HUES64 (cell line): ENCODE measurements at regions not wholly inside any gene's neighbourhood (a gene's known extent, or its start where the extent isn't known, plus 50 kb on each side); places are given as distances from the start of the nearest gene placed in this dataset.

ENCODE experiments used
- H3K27ac ChIP-seq: 2 replicates; pipeline ENCODE4 v1.7.0; 2013; ENCODE audit warnings: low read depth, low read length, inconsistent platforms
- H3K27me3 ChIP-seq: 2 replicates; pipeline ENCODE4 v1.6.1; 2013; ENCODE audit warnings: mild to moderate bottlenecking, low read length; ENCODE audit not compliant: insufficient read depth
- H3K36me3 ChIP-seq: 2 replicates; pipeline ENCODE4 v1.6.1; 2013; ENCODE audit warnings: mild to moderate bottlenecking, low read length; ENCODE audit not compliant: insufficient read depth
- H3K4me1 ChIP-seq: 2 replicates; pipeline ENCODE4 v1.6.1; 2013; ENCODE audit warnings: mild to moderate bottlenecking, low read length, moderate library complexity; ENCODE audit not compliant: insufficient read depth
- H3K4me3 ChIP-seq: 2 replicates; pipeline ENCODE4 v1.5.1; 2013; ENCODE audit warnings: mild to moderate bottlenecking, low read length, moderate library complexity
- H3K9ac ChIP-seq: 2 replicates; pipeline ENCODE4 v1.6.1; 2013; ENCODE audit warnings: mild to moderate bottlenecking, low read depth, low read length
- H3K9me3 ChIP-seq: 2 replicates; pipeline ENCODE4 v1.6.1; 2013; ENCODE audit warnings: low read depth, low read length; ENCODE audit not compliant: insufficient read depth
- WGBS: fragments of 150-250, 120-280 bp; methylation state at CpG from one replicate; pipeline ENCODE4 v1.1.7; 2013; ENCODE audit warnings: missing lambda C conversion rate; 5-methylcytosine and 5-hydroxymethylcytosine counted together

GRCh38 chr10:42999385-43000020 is 77.4 kb upstream of the RET start:
- no peak overlapping the region for H3K9ac ChIP-seq
- WGBS, result 92% methylated on average over 8 of the region's 8 CpGs
- H3K4me3 ChIP-seq, result no peak overlapping the region
- H3K4me1 ChIP-seq, result no peaks in the 10 kb centered on the region
- H3K9me3 ChIP-seq, result no peaks in the 10 kb centered on the region
- H3K27me3 ChIP-seq, result no peaks in the 10 kb centered on the region
- no peaks in the 10 kb centered on the region for H3K36me3 ChIP-seq
- H3K27ac ChIP-seq, result no peak overlapping the region

- Histone ChIP-seq H3K27me3 (no peaks in the 10 kb centered on the region), H3K9me3 (no peaks in the 10 kb centered on the region), H3K36me3 (no peaks in the 10 kb centered on the region), H3K9ac (no peak overlapping the region), H3K27ac (no peak overlapping the region), H3K4me3 (no peak overlapping the region), H3K4me1 (no peaks in the 10 kb centered on the region)
- 97% methylated on average over 3 of the region's 3 CpGs for WGBS
Observed at GRCh38 chr10:43000021-43000411, 76.9 kb upstream of the RET start.

GRCh38 chr10:43000651-43001426 is 76.0 kb upstream of the RET start:
- 94% methylated on average over 16 of the region's 16 CpGs for WGBS
- no peak overlapping the region for H3K9ac ChIP-seq
- H3K4me1 ChIP-seq, result no peaks in the 10 kb centered on the region
- H3K36me3 ChIP-seq, result no peaks in the 10 kb centered on the region
- H3K4me3 ChIP-seq, result no peak overlapping the region
- no peak overlapping the region for H3K27ac ChIP-seq
- no peaks in the 10 kb centered on the region for H3K9me3 ChIP-seq
- H3K27me3 ChIP-seq, result no peaks in the 10 kb centered on the region

GRCh38 chr10:43001427-43001795 is 75.5 kb upstream of the RET start:
- no peak overlapping the region for H3K4me3 ChIP-seq
- no peaks in the 10 kb centered on the region for H3K9me3 ChIP-seq
- H3K4me1 ChIP-seq, result no peaks in the 10 kb centered on the region
- 95% methylated on average over 3 of the region's 3 CpGs for WGBS
- no peaks in the 10 kb centered on the region for H3K27me3 ChIP-seq
- no peaks in the 10 kb centered on the region for H3K36me3 ChIP-seq
- H3K27ac ChIP-seq, result no peak overlapping the region
- H3K9ac ChIP-seq, result no peak overlapping the region

- 88% methylated on average over 6 of the region's 6 CpGs for WGBS
- H3K9ac ChIP-seq, result no peak overlapping the region
- H3K27ac ChIP-seq, result no peak overlapping the region
- no peaks in the 10 kb centered on the region for H3K36me3 ChIP-seq
- no peak overlapping the region for H3K4me3 ChIP-seq
- H3K27me3 ChIP-seq, result no peaks in the 10 kb centered on the region
- H3K4me1 ChIP-seq, result no peaks in the 10 kb centered on the region
- H3K9me3 ChIP-seq, result no peaks in the 10 kb centered on the region
Observed at GRCh38 chr10:43002596-43002995, 74.3 kb upstream of the RET start.

GRCh38 chr10:43006490-43006889 is 70.4 kb upstream of the RET start:
- Histone ChIP-seq H3K27me3 (no peaks in the 10 kb centered on the region), H3K9me3 (peaks cover 31% of the 10 kb centered on the region), H3K9ac (no peak overlapping the region), H3K4me3 (no peak overlapping the region), H3K36me3 (no peaks in the 10 kb centered on the region), H3K27ac (no peak overlapping the region), H3K4me1 (peaks cover under 1% of the 10 kb centered on the region)
- 95% methylated on average over 1 of the region's 1 CpG for WGBS

GRCh38 chr10:43012578-43012977 is 64.3 kb upstream of the RET start:
- peaks cover 63% of the 10 kb centered on the region for H3K9me3 ChIP-seq
- H3K4me3 ChIP-seq, result no peak overlapping the region
- peaks cover 18% of the 10 kb centered on the region for H3K4me1 ChIP-seq
- H3K27me3 ChIP-seq, result no peaks in the 10 kb centered on the region
- peak overlapping the region; percentile 100 for H3K27ac ChIP-seq
- peak overlapping the region; percentile 34 for H3K9ac ChIP-seq
- H3K36me3 ChIP-seq, result no peaks in the 10 kb centered on the region
- WGBS, result 10% methylated on average over 2 of the region's 2 CpGs

GRCh38 chr10:43013065-43013464 is 63.8 kb upstream of the RET start:
- Histone ChIP-seq H3K27me3 (no peaks in the 10 kb centered on the region), H3K9ac (peak overlapping the region; percentile 34), H3K36me3 (no peaks in the 10 kb centered on the region), H3K4me3 (no peak overlapping the region), H3K9me3 (peaks cover 63% of the 10 kb centered on the region), H3K4me1 (peaks cover 18% of the 10 kb centered on the region), H3K27ac (peak overlapping the region; percentile 100)
- 96% methylated on average over 1 of the region's 1 CpG for WGBS

GRCh38 chr10:43024524-43024923 is 52.3 kb upstream of the RET start:
- Histone ChIP-seq H3K27me3 (peaks cover 41% of the 10 kb centered on the region), H3K4me3 (no peak overlapping the region), H3K9ac (no peak overlapping the region), H3K27ac (no peak overlapping the region), H3K4me1 (peaks cover 18% of the 10 kb centered on the region), H3K36me3 (no peaks in the 10 kb centered on the region), H3K9me3 (no peaks in the 10 kb centered on the region)
- 96% methylated on average over 3 of the region's 3 CpGs for WGBS

- no peak overlapping the region for H3K9ac ChIP-seq
- peaks cover 18% of the 10 kb centered on the region for H3K4me1 ChIP-seq
- no peaks in the 10 kb centered on the region for H3K9me3 ChIP-seq
- 89% methylated on average over 11 of the region's 11 CpGs for WGBS
- H3K4me3 ChIP-seq, result no peak overlapping the region
- H3K27ac ChIP-seq, result no peak overlapping the region
- H3K36me3 ChIP-seq, result no peaks in the 10 kb centered on the region
- peaks cover 41% of the 10 kb centered on the region for H3K27me3 ChIP-seq
Observed at GRCh38 chr10:43024942-43025700, 51.7 kb upstream of the RET start.
